Middle frontal gyrus (tissue), 1 donor: ENCODE measurements at regions not wholly inside any gene's neighbourhood (a gene's known extent, or its start where the extent isn't known, plus 50 kb on each side); places are given as distances from the start of the nearest gene placed in this dataset.

Experiments used
- DNase-seq: peaks from one replicate; pipeline ENCODE4 v3.0.0-alpha.2; 2015; ENCODE audit warnings: low spot score; ENCODE audit errors: extremely low spot score

GRCh38 chr1:59163268-59164092, 133.4 kb upstream of the FGGY start:
- DNase-seq, result no peak

DNA sequence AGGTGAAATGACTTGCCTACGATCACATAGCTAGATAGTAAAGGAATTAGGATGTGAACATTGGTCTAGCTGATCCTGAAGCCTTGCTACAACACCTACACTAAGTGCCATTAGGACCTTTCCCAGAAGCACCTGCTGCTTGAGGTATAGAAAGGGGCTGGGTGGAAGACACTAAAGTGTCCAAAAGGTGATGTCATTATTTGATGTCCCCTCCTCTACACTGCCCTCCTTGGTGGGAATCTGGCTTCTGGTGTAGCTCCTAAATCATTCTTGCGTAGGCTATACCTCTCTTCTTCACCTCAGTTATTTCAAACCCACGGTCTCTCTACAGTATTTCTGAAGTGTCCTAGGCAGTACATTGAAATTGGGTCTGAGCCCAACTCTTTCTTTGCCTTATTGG, 132.5 kb upstream of the FGGY start:
- no peak for DNase-seq

DNA sequence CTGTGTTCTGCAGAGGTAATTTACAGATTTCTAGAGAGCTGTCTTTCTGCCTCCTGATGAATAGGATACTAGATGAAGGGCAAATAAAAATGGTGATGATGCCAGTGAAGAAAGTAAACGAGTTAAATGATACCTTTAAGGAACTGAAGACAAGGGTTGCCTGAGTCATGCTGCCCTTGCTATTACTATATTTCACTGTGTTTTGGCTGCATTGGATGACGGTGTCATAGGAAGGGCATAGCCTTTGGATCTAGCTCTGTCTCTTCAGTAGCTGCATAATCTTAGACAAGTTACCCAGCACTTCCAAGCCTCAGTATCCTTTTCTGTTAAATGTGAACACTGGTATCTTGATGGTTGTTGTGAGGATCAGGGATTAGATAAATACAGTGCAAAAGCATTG, 131.5 kb upstream of the FGGY start:
- DNase-seq, result no peak

- no peak for DNase-seq
Measured at GRCh38 chr1:59169703-59170102, 127.2 kb upstream of the FGGY start.

DNA sequence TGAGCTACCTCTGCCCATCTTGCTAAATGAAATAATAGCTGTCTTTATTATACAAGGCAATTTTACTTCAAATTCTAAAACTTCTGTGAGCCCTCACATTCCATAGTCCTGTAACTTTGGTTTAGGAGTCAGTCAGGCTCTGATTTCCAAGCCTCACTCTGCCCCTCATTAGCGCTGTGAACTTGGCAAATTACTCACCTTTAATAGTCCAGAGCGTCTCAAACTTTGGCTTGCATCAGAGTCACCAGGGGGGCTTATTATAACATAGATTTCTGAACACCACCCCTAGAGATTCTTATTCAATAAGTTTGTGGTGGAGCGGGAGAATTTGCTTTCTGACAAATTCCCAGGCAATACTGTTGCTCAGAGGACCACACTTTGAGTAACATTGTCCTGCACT, 126.2 kb upstream of the FGGY start:
- no peak for DNase-seq

- no peak for DNase-seq
Measured at GRCh38 chr1:59171788-59172187, 125.1 kb upstream of the FGGY start.

GRCh38 chr1:59172693-59173092, 124.2 kb upstream of the FGGY start:
- DNase-seq, result no peak

DNA sequence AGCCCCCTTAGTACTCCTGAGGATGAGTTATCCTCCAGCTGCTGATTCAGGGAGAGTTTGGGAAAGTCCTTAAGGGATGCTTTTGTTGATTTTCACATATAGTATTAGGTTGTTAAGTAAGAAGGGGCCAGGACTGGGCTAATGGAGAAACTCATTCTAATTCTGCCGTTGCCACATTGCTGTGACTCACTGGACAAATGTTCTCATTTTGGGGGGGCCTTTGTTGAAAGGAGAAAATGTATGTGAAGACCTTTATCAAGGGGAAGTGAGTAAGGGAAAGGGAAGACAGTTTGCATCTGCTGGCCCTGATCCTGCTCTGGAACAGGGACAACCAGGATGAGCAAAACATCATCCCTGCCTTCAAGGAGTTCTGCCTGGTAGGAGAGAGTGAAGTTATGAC, 123.2 kb upstream of the FGGY start:
- no peak for DNase-seq

- no peak for DNase-seq
Measured at GRCh38 chr1:59176471-59176870, 120.4 kb upstream of the FGGY start.

GRCh38 chr1:59177756-59178155, 119.1 kb upstream of the FGGY start:
- no peak for DNase-seq

DNA sequence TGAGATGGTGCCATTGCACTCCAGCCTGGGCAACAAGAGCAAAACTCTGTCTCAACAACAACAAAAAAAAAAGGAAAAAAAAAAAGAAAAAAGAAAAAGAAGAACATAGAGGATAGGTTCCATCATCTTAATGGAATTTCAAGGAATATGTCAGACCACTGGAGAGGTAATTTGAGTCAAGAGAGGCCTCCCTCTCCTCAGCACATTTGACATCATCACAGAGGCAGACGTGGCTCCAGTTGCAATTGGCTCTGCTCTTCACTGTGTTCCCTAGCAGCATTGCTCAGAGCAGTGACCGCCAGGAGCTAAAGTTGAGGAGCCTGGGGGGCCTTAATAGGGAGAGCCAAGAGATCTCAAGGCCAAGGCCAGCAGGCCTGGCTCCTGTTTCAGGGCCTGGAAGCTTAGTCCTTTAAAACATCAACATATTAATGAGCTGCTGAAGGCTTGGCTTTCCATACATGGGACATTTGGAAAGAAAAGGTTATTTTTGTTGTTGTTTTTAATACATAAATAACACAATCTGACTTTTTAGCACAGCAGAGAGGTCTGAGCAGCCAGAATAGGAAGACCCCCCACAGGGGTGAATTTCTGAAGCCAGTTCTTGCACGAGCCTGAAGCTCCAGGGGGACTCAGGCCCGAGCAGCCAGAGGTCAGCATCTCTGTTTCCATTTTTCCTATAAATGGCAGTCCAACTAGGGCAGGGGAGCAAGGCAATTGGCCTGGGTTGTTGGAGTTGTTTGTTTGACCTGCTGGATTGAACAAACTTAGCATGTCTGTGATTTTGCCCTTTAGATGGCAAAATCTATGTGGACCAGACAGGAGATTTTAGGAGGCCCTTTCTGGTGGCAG, 118.3 kb upstream of the FGGY start:
- DNase-seq, result no peak

DNA sequence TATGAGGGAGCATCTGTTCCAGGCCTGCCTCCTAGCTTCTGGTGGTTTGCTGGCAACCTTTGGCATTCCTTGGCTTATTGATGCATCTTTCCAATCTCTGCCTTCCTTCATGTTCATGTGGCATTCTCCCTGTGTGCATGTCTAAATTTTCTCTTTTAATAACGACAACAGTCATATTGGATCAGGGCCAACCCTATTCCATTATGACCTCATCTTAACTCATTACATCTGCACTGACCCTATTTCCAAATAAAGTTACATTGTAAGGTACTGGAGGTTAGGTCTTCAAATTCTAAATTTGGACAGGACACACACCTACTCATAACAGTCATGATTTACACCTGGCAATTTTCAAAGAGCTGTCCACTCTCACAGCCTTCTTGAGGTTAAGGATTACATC, 117.2 kb upstream of the FGGY start:
- DNase-seq, result no peak

DNA sequence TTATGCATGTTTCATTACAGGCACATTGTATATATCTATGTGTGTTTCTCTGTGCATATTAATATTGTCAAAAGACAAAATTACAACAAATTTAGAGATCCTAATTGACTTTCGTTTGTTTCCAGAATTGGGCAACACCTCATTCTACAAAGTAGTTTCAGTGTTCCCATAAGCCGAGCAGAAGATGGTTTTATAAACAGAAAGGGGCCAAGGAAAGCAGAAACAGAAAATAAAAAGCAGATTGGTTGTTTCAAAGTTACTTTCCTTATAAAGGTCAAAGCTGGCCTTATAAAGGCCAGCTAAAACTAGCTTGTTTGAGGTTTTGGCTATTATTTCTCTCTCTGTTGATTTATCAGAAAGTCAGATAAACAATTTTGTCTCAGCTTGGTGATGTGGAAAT, 116.2 kb upstream of the FGGY start:
- DNase-seq, result no peak

DNA sequence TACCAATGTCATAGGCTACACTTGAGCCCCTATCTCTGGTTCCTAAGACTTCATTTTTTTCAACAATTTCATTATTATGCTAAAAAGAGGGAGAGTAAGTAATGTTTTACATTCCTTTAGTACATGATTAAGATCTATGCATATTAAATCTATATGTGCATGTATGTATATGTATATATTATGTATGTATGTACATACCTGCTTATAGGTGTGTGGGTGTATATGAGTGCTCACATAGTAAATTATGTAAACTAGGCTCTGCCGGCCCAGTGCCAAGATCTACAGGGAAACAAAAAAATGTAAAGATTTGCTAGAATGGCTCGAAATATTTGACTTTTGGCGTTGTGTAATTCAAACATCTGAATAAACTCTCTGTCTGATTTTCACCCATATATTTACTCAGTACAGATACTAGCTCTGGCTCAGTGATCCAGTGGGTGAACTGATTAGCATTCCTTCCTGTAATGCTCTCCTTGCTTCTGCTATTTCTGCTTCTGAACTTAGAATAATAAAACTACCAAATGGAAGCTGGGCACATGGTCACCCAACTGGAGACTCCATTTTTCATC, 113.1 kb upstream of the FGGY start:
- no peak for DNase-seq

DNA sequence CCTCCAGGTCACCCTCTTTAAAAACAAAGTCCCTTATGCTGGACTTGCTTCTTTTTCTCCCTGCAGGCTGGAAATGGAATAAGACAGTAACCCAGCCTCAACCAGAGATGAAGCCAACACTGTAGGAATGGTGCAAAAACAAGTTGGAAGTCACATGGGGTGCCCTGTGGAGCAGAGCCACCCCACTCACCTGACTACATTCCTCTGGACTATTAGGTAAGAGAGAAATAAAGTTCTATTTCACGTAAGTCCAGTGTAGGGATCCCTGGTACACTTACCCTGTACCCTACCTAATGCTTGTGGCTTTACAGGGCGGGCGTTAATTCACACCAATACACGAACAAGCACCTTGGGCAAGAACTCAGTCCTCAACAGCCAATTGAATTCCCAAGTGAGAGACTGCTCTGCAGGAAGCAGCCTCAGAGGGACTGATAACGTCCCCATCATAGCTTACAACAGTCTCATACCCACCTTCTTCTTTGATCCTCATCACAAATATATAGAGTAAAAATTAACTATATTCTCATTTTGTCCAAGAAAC, 112.5 kb upstream of the FGGY start:
- no peak for DNase-seq

GRCh38 chr1:59185163-59185860, 111.6 kb upstream of the FGGY start:
- DNase-seq, result no peak

GRCh38 chr1:59186656-59187055, 110.2 kb upstream of the FGGY start:
- DNase-seq, result no peak

DNA sequence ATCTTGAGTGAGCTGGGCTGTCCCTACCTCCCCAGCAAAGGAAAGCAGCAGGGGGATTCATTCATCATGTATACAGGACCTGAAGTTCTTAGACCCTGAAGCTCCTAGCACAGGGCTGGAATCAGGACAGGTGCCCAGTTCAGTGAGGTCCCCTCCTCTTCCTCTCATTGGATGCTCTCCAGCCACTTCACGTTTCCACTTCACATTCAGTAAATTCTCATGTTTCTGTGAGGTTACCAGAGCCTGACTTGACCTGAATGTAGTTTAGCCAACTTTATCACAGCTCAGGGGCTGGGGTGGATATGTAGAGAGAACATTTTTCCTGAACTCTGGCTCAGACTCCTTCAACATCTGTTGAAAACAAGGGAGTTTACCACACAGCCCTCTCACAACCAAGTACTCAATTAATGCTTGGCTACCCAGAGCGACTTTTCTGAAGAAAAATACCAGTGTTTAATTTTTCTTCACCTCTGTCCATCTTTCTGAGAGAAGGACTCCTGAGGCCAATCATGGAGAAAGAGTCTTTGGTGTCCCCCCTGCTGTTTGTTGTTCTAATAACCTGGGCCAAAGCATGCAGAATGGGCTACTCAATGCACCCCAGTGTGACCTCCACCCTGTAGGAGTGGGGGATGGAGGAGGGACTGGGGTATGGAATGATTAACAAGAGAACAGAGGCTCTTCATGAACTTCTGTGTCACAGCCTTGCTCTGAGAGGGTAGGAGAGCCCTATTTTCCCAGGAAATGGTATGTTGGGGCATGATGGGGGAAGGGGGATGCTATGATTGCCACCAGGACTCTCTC, 108.3 kb upstream of the FGGY start:
- DNase-seq, result no peak

DNA sequence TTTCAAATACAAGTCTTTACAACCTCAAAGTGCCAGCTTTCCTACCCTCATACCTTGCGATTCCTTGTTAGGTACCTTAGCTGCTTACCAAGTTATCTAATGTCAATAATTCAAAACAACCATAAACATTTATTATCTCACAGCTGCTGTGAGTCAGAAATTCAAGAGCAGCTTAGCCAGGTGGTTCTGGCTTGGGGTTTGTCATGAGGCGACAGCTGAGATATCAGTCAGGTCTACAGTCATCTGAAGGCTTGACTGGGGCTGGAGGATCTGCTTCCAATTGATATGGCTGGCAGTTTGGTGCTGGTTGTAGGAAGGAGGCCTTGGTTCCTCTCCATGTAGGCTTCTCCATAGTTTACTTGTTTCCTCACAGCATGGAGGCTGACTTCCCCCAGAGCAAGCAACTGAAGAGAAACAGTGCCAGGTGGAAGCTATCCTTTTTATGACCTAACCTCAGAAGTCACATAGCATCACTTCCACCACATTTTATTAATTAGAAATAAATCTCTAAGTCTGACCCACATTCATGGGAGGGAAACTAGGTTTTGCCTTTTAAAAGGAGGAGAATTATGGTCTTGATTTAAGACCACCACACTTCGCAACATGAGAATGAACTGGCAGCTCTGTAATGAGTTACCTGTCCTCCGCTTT, 103.3 kb upstream of the FGGY start:
- DNase-seq, result no peak

- DNase-seq, result no peak
Measured at GRCh38 chr1:59194621-59195020, 102.3 kb upstream of the FGGY start.
